ENCODE measurements at regions not wholly inside any gene's neighbourhood (a gene's known extent, or its start where the extent isn't known, plus 50 kb on each side); places are given as distances from the start of the nearest gene placed in this dataset.
"Not testable (repeated sequence)": the region's sequence is repeated elsewhere in the genome, so short reads cannot be mapped to it uniquely, and the experiment has no call there.

GRCh38 chr17:74117999-74118421, 85.5 kb upstream of the RPL38 start:
- no peak for DNase-seq (ENCODE audit: low spot score)

- DNase-seq (ENCODE audit: low spot score): no peak
These were observed 85.0 kb upstream of the RPL38 start for GRCh38 chr17:74118504-74118903.

- DNase-seq (ENCODE audit: low spot score): no peak
These were observed 84.4 kb upstream of the RPL38 start for GRCh38 chr17:74119049-74119580.

- no peak for DNase-seq (ENCODE audit: low spot score)
These were observed 83.5 kb upstream of the RPL38 start for GRCh38 chr17:74119965-74120364.

GRCh38 chr17:74123350-74123749, 80.1 kb upstream of the RPL38 start:
- peak; percentile 57 for DNase-seq (ENCODE audit: low spot score)

GRCh38 chr17:74123866-74124444, 79.5 kb upstream of the RPL38 start:
- DNase-seq (ENCODE audit: low spot score): no peak

GRCh38 chr17:74125156-74125555, 78.3 kb upstream of the RPL38 start:
- no peak for DNase-seq (ENCODE audit: low spot score)

- no peak for DNase-seq (ENCODE audit: low spot score)
These were observed 77.1 kb upstream of the RPL38 start for GRCh38 chr17:74126179-74126900.

- DNase-seq (ENCODE audit: low spot score): no peak
These were observed 76.5 kb upstream of the RPL38 start for GRCh38 chr17:74126959-74127358.

- DNase-seq (ENCODE audit: low spot score): no peak
These were observed 74.8 kb upstream of the RPL38 start for GRCh38 chr17:74128456-74129211.

- DNase-seq (ENCODE audit: low spot score): not testable (repeated sequence)
These were observed 73.7 kb upstream of the RPL38 start for GRCh38 chr17:74129800-74130199.

- DNase-seq (ENCODE audit: low spot score): no peak
These were observed 73.2 kb upstream of the RPL38 start for GRCh38 chr17:74130276-74130675.

- DNase-seq (ENCODE audit: low spot score): no peak
These were observed 72.6 kb upstream of the RPL38 start for GRCh38 chr17:74130841-74131240.

GRCh38 chr17:74132354-74132753, 71.1 kb upstream of the RPL38 start:
- DNase-seq (ENCODE audit: low spot score): no peak

- DNase-seq (ENCODE audit: low spot score): no peak
These were observed 69.7 kb upstream of the RPL38 start for GRCh38 chr17:74133740-74134139.

GRCh38 chr17:74134234-74134633, 69.2 kb upstream of the RPL38 start:
- not testable (repeated sequence) for DNase-seq (ENCODE audit: low spot score)

GRCh38 chr17:74134991-74135390, 68.5 kb upstream of the RPL38 start:
- DNase-seq (ENCODE audit: low spot score): no peak

GRCh38 chr17:74135391-74136167, 67.9 kb upstream of the RPL38 start:
- no peak for DNase-seq (ENCODE audit: low spot score)

GRCh38 chr17:74137416-74137815, 66.1 kb upstream of the RPL38 start:
- DNase-seq (ENCODE audit: low spot score): no peak

- no peak for DNase-seq (ENCODE audit: low spot score)
These were observed 64.4 kb upstream of the RPL38 start for GRCh38 chr17:74139120-74139519.

GRCh38 chr17:74140282-74140681, 63.2 kb upstream of the RPL38 start:
- DNase-seq (ENCODE audit: low spot score): no peak

GRCh38 chr17:74141612-74142011, 61.9 kb upstream of the RPL38 start:
- no peak for DNase-seq (ENCODE audit: low spot score)

All from AG20443 (cell line).